Prostate gland (tissue), 2 donors: ENCODE measurements at regions not wholly inside any gene's neighbourhood (a gene's known extent, or its start where the extent isn't known, plus 50 kb on each side); places are given as distances from the start of the nearest gene placed in this dataset.

ENCODE experiments used
- POLR2A ChIP-seq: fragments of 450-650 bp; IDR thresholded peaks from one replicate; pipeline ENCODE4 v1.6.1; 2016; ENCODE audit warnings: antibody characterized with exemption, mild to moderate bottlenecking
- POLR2AphosphoS5 ChIP-seq: sonication (generic); formaldehyde crosslinking; IDR thresholded peaks from one replicate; pipeline ENCODE4 v1.6.1; 2017; ENCODE audit warnings: antibody characterized with exemption
- TF ChIP-seq, protein P1 (sequence below), 4 experiments: fragments of 200-600 bp in 2 of 4; fragments of 450-650 bp in 2 of 4; sonication (generic) in 2 of 4; IDR thresholded peaks; 1 replicate in 3 of 4; 2 replicates in 1 of 4; pipeline ENCODE4 v1.5.1; 2016 to 2019; ENCODE audit warnings: antibody characterized with exemption in 4 of 4, mild to moderate bottlenecking in 2 of 4, moderate library complexity in 2 of 4

DNA sequence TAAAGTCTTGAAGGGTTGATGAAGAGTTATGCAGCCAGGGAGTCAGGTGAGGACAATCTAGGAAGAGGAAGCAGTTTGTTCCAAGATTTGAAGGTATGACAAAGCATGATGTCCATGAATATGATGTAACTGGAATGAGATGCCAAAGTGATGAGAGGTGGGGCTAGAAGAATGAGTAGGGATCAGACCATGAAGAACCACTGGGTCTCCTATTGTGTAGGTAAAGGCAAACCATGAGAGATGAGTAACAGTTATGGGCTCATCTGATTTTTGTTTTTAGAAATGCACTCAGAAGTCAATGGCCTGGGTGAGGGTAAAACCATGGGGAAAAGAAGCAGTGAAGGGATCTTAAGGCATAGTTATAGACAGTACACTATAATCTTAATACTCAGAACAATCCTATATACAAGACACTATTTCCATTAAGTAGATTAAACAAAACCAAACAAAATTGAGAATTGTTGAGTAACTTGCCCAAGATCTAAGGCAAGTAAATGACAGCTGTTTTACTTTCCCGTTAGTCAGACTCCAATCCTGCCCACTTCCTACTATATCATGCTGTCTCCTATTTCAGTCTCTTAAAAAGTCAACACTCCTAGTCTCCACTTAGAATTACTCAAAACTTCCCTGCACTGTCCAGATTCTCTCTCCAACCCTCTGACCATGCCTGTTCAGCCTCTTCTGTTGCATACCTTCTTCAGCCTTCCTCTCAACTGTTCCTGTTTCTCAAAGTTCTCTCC is 393.8 kb upstream of the MEF2C start:
- TF ChIP-seq, protein P1, sequence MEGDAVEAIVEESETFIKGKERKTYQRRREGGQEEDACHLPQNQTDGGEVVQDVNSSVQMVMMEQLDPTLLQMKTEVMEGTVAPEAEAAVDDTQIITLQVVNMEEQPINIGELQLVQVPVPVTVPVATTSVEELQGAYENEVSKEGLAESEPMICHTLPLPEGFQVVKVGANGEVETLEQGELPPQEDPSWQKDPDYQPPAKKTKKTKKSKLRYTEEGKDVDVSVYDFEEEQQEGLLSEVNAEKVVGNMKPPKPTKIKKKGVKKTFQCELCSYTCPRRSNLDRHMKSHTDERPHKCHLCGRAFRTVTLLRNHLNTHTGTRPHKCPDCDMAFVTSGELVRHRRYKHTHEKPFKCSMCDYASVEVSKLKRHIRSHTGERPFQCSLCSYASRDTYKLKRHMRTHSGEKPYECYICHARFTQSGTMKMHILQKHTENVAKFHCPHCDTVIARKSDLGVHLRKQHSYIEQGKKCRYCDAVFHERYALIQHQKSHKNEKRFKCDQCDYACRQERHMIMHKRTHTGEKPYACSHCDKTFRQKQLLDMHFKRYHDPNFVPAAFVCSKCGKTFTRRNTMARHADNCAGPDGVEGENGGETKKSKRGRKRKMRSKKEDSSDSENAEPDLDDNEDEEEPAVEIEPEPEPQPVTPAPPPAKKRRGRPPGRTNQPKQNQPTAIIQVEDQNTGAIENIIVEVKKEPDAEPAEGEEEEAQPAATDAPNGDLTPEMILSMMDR (IDR thresholded peaks at IDR 0.05) = no peak
- TF ChIP-seq POLR2A (no peak), POLR2AphosphoS5 (no peak)
